Naive thymus-derived CD4-positive, alpha-beta T cell (primary cell): ENCODE measurements at regions not wholly inside any gene's neighbourhood (a gene's known extent, or its start where the extent isn't known, plus 50 kb on each side); places are given as distances from the start of the nearest gene placed in this dataset.

Experiments used
- ATAC-seq: fragments of 150-1000 bp; cut with Tn5 transposase; 2 replicates; pipeline ENCODE4 v1.10.0; 2021; ENCODE audit warnings: mild to moderate bottlenecking, moderate library complexity
- CTCF ChIA-PET: fragments of 350-600 bp; sonication (Branson Sonifier 250); formaldehyde crosslinking; loops from one replicate; lab custom pipeline; 2021; ENCODE audit warnings: antibody characterized with exemption; lab: Charles Lee
- POLR2A ChIA-PET: fragments of 350-600 bp; sonication (Branson Sonifier 250); formaldehyde crosslinking; loops from one replicate; lab custom pipeline; 2021; ENCODE audit warnings: antibody characterized with exemption, inconsistent platforms; lab: Charles Lee
- DNase-seq, 9 donors: peaks; one replicate each; pipeline versions ENCODE4 v3.0.0 to v3.0.0-alpha.2; 2020 to 2022; ENCODE audit warnings: mixed read lengths in 1 of 9
- H3K27ac ChIP-seq: one replicate; pipeline ENCODE4 v1.7.0; 2013; ENCODE audit warnings: mild to moderate bottlenecking, low read depth, low read length, moderate library complexity
- H3K27me3 ChIP-seq, 2 donors: one replicate each; pipeline ENCODE4 v1.7.0; 2013; ENCODE audit warnings: low read length in 2 of 2, mild to moderate bottlenecking in 2 of 2, moderate library complexity in 2 of 2; ENCODE audit not compliant: control insufficient read depth in 2 of 2, insufficient read depth in 2 of 2
- H3K36me3 ChIP-seq, 3 experiments: 1 replicate in 2 of 3; 2 replicates in 1 of 3; pipeline ENCODE4 v1.7.0; 2013; ENCODE audit warnings: low read length in 3 of 3, mild to moderate bottlenecking in 3 of 3, moderate library complexity in 1 of 3; ENCODE audit not compliant: insufficient read depth in 3 of 3, control insufficient read depth in 2 of 3
- H3K4me1 ChIP-seq, 2 donors: one replicate each; pipeline ENCODE4 v1.7.0; 2013; ENCODE audit warnings: low read length in 2 of 2, mild to moderate bottlenecking in 2 of 2, moderate library complexity in 1 of 2; ENCODE audit not compliant: control insufficient read depth in 2 of 2, insufficient read depth in 2 of 2
- H3K4me3 ChIP-seq: 2 replicates; pipeline ENCODE4 v1.7.0; 2013; ENCODE audit warnings: mild to moderate bottlenecking, low read length
- H3K9me3 ChIP-seq, 3 experiments: 1 replicate in 2 of 3; 2 replicates in 1 of 3; pipeline ENCODE4 v1.7.0; 2013; ENCODE audit warnings: low read length in 3 of 3; ENCODE audit not compliant: control insufficient read depth in 2 of 3
- H3K27ac Mint-ChIP-seq, 9 donors: one replicate each; pipeline ENCODE4 v1.8.0; 2020 to 2022; ENCODE audit warnings: mixed read lengths in 9 of 9, mild to moderate bottlenecking in 8 of 9, moderate library complexity in 5 of 9, inconsistent platforms in 2 of 9
- H3K27me3 Mint-ChIP-seq, 5 donors: one replicate each; pipeline ENCODE4 v1.8.0; 2021 to 2022; ENCODE audit warnings: mixed read lengths in 5 of 5, mild to moderate bottlenecking in 1 of 5
- H3K36me3 Mint-ChIP-seq, 5 donors: one replicate each; pipeline ENCODE4 v1.8.0; 2020 to 2022; ENCODE audit warnings: mixed read lengths in 5 of 5, mild to moderate bottlenecking in 3 of 5, inconsistent platforms in 1 of 5
- H3K4me1 Mint-ChIP-seq, 7 donors: one replicate each; pipeline ENCODE4 v1.8.0; 2020 to 2022; ENCODE audit warnings: mixed read lengths in 7 of 7, mild to moderate bottlenecking in 3 of 7, inconsistent platforms in 1 of 7
- H3K4me3 Mint-ChIP-seq, 10 donors: one replicate each; pipeline ENCODE4 v1.8.0; 2020 to 2022; ENCODE audit warnings: mild to moderate bottlenecking in 10 of 10, mixed read lengths in 10 of 10, moderate library complexity in 6 of 10, inconsistent platforms in 2 of 10
- H3K9me3 Mint-ChIP-seq, 11 donors: one replicate each; pipeline ENCODE4 v1.8.0; 2020 to 2022; ENCODE audit warnings: mixed read lengths in 11 of 11, mild to moderate bottlenecking in 4 of 11, inconsistent platforms in 1 of 11, moderate library complexity in 1 of 11
- intact Hi-C, 2 donors: fragments of 100-400 bp; cut with micrococcal nuclease; formaldehyde crosslinking; loops; one replicate each; pipeline ENCODE4 v1.15.1; 2023

DNA sequence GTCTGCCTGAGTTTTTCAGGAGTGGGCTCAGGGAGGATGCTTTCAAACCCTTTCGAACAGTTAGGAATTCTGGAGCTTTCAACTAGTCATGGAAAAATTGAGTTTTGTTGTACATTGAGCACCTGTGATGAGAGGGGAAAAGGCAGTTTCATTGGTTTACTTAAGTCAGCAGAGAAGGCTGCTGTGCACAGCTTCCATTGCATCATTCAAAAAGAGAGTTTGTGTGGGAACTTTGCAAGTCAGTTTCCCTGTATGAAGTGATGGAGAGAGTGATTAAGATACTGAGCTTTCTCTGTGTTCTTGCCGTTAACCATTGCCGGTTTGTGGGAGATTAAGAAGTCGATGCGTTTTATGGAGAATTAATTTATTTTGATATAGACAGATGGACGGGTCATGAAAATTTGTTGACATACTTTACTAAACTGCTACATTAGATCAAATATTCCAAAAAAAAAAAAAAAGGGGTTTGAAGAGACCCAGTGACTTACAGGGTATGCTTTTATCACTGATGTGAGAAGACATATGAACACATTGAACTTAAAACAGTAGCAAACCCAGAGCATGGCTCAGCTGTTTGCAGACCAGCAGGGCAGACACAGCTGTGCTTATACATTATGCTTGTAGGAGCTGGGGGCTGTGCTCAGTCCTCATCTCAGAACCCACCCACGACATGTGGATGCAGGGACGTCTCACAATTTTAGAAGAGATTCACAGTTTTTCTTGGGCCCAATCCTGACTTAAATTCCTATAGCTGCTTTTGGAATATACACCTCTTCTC is 234.1 kb downstream of the SOX4 start:
- peaks cover 0 to 15% (median 0%) of the 10 kb centered on the region in 5 donors for H3K27me3 Mint-ChIP-seq
- no peak overlapping the region for H3K4me3 ChIP-seq
- H3K36me3 ChIP-seq, result no peaks in the 10 kb centered on the region
- H3K4me1 ChIP-seq, result no peaks in the 10 kb centered on the region
- CTCF ChIA-PET, result no interaction called here
- H3K36me3 Mint-ChIP-seq, result no peaks in the 10 kb centered on the region
- intact Hi-C loops, result no loop called here
- H3K9me3 Mint-ChIP-seq, result peaks cover 0 to 2% (median 0%) of the 10 kb centered on the region in 11 donors
- H3K27ac Mint-ChIP-seq, result no peak overlapping the region
- no peak overlapping the region for H3K27ac ChIP-seq
- H3K4me1 Mint-ChIP-seq, result peaks cover 5 to 14% (median 10%) of the 10 kb centered on the region in 7 donors
- H3K9me3 ChIP-seq, result no peaks in the 10 kb centered on the region
- DNase-seq (no peak), ATAC-seq (no peak)
- H3K27me3 ChIP-seq, result no peaks in the 10 kb centered on the region
- POLR2A ChIA-PET, result no interaction called here
- H3K4me3 Mint-ChIP-seq, result no peak overlapping the region

GRCh38 chr6:21828704-21829103 is 235.2 kb downstream of the SOX4 start:
- no peaks in the 10 kb centered on the region for H3K36me3 ChIP-seq
- H3K27ac ChIP-seq, result no peak overlapping the region
- CTCF ChIA-PET, result no interaction called here
- no peak for ATAC-seq
- Mint-ChIP-seq H3K4me1 (peaks cover 5 to 14% (median 10%) of the 10 kb centered on the region in 7 donors), H3K36me3 (no peaks in the 10 kb centered on the region), H3K4me3 (no peak overlapping the region), H3K9me3 (peaks cover 0 to 4% (median 0%) of the 10 kb centered on the region in 11 donors), H3K27me3 (peaks cover 0 to 15% (median 0%) of the 10 kb centered on the region in 5 donors), H3K27ac (no peak overlapping the region)
- H3K9me3 ChIP-seq, result no peaks in the 10 kb centered on the region
- POLR2A ChIA-PET, result no interaction called here
- H3K4me3 ChIP-seq, result no peak overlapping the region
- DNase-seq, result no peak
- H3K4me1 ChIP-seq, result no peaks in the 10 kb centered on the region
- intact Hi-C loops, result no loop called here
- H3K27me3 ChIP-seq, result no peaks in the 10 kb centered on the region

DNA sequence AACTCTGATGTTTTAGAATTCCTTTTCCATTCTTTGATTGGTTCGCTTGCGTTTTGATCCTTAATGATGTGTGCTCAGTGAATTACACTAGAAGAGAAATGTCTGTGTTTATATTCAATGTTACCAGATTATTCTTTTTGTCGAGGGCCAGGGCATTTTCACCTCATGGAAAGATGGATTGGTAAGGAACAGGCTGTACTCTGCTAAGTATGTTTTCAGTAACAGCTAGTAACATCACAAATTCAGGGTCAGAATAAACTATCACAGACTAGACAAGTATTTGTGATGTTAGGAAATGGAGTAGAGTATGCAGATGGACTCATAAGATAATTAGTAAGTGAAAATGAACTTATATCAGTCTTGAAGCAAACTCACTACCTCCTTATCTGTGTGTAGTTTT is 235.6 kb downstream of the SOX4 start:
- Mint-ChIP-seq H3K27me3 (peaks cover 0 to 15% (median 0%) of the 10 kb centered on the region in 5 donors), H3K4me1 (peaks cover 5 to 14% (median 10%) of the 10 kb centered on the region in 7 donors), H3K27ac (no peak overlapping the region), H3K9me3 (peaks cover 0 to 4% (median 0%) of the 10 kb centered on the region in 11 donors), H3K4me3 (no peak overlapping the region), H3K36me3 (no peaks in the 10 kb centered on the region)
- H3K4me3 ChIP-seq, result no peak overlapping the region
- no peaks in the 10 kb centered on the region for H3K36me3 ChIP-seq
- no peaks in the 10 kb centered on the region for H3K4me1 ChIP-seq
- intact Hi-C loops, result no loop called here
- H3K27me3 ChIP-seq, result no peaks in the 10 kb centered on the region
- DNase-seq (no peak), ATAC-seq (no peak)
- ChIA-PET CTCF (no interaction called here), POLR2A (no interaction called here)
- no peak overlapping the region for H3K27ac ChIP-seq
- no peaks in the 10 kb centered on the region for H3K9me3 ChIP-seq

DNA sequence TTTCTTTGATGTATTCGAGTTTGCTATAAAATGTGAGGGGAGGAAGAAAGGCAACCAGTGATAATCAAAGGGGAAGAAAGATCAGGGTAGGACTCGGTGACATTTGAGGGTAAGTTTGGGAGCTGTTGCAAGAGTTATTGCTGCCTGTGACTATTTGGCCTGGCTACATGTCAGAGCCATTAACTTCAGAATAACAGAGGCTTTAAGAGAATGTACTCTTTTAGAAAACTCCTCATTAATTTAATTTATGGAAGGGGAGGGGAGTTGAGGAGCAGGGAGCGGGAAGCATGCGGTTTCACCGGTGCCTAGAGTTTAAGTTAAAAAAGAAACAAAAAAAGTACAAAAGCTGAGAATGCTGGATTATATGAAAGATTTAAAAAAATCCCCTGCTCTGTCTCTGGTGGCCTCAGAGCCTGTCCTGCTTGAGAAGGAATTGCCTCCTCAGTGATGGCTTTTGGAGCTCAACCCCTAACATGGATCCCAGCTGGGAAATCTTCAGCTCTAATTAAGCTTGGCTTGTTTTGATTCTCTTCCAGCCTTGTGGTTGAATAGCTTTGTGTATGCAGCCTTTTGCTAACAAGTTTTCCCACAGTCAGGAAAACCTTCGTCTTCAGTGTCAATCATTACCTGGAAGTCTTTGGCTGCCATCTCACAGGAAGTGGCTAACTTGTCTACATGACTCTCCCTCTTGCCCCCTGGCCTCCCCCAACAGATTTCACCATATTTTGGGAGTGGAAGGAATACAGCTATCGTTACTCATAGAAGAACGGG is 238.2 kb downstream of the SOX4 start:
- Mint-ChIP-seq H3K27me3 (peaks cover 0 to 18% (median 0%) of the 10 kb centered on the region in 5 donors), H3K4me1 (peaks cover 5 to 22% (median 10%) of the 10 kb centered on the region in 7 donors), H3K36me3 (no peaks in the 10 kb centered on the region), H3K27ac (peak overlapping the region in 4 of 9 donors; percentile 3 to 33 (median 14)), H3K4me3 (peak overlapping the region in 7 of 10 donors; percentile 3 to 54 (median 31)), H3K9me3 (peaks cover 0 to 4% (median 0%) of the 10 kb centered on the region in 11 donors)
- no peaks in the 10 kb centered on the region for H3K36me3 ChIP-seq
- DNase-seq, result peak in 1 of 9 donors; percentile 15
- ChIA-PET POLR2A (no interaction called here), CTCF (no interaction called here)
- no peak overlapping the region for H3K27ac ChIP-seq
- H3K4me1 ChIP-seq, result no peaks in the 10 kb centered on the region
- H3K9me3 ChIP-seq, result no peaks in the 10 kb centered on the region
- H3K27me3 ChIP-seq, result no peaks in the 10 kb centered on the region
- H3K4me3 ChIP-seq, result no peak overlapping the region
- ATAC-seq, result no peak
- intact Hi-C loops, result no loop called here

- Mint-ChIP-seq H3K4me3 (no peak overlapping the region), H3K9me3 (peaks cover 0 to 7% (median 0%) of the 10 kb centered on the region in 11 donors), H3K27me3 (peaks cover 0 to 9% (median 0%) of the 10 kb centered on the region in 5 donors), H3K27ac (no peak overlapping the region), H3K4me1 (peaks cover 3 to 23% (median 8%) of the 10 kb centered on the region in 7 donors), H3K36me3 (no peaks in the 10 kb centered on the region)
- H3K27me3 ChIP-seq, result no peaks in the 10 kb centered on the region
- intact Hi-C loops, result no loop called here
- DNase-seq, result no peak
- no peaks in the 10 kb centered on the region for H3K4me1 ChIP-seq
- no peaks in the 10 kb centered on the region for H3K36me3 ChIP-seq
- no peak overlapping the region for H3K4me3 ChIP-seq
- H3K27ac ChIP-seq, result no peak overlapping the region
- no peak for ATAC-seq
- ChIA-PET POLR2A (no interaction called here), CTCF (no interaction called here)
- H3K9me3 ChIP-seq, result no peaks in the 10 kb centered on the region
Measured at GRCh38 chr6:21836277-21836676, 242.7 kb downstream of the SOX4 start.

DNA sequence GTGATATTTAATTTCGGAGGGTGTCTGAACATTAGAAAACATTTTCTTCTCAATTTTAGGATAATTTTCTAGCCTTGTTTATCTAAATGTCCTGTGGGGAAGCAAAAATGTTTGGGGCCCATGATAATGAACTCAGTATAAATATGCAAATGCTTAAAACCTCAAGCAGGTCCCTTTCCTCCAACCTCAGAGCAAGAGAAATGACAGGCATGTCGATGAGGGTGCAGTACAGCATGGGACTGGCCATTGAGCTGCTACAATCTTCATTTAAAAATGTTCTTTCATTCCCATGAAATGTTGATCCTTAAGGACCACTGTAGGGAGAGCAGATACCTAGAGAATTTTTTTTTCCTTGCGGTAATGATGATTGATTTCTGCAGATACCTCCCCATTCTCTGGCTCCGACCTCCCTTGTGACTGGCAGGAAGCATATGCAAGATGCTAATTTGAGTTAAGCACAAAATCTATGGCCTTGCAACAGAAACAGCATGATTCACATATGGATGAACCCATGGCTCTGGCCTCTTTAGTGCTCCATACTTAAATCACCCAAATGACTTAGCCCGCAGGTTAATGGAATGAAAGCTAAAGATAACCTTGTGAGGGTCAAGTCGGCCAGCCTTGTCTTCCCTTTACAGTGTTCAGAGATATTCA is 243.3 kb downstream of the SOX4 start:
- ATAC-seq (no peak), DNase-seq (no peak)
- H3K4me1 ChIP-seq, result no peaks in the 10 kb centered on the region
- peak overlapping the region in 1 of 10 donors; percentile 43 for H3K4me3 Mint-ChIP-seq
- H3K4me3 ChIP-seq, result no peak overlapping the region
- H3K9me3 Mint-ChIP-seq, result peaks cover 0 to 7% (median 0%) of the 10 kb centered on the region in 11 donors
- no peak overlapping the region for H3K27ac Mint-ChIP-seq
- no peaks in the 10 kb centered on the region for H3K27me3 ChIP-seq
- CTCF ChIA-PET, result no interaction called here
- no peaks in the 10 kb centered on the region for H3K9me3 ChIP-seq
- intact Hi-C loops, result no loop called here
- POLR2A ChIA-PET, result no interaction called here
- H3K36me3 Mint-ChIP-seq, result no peaks in the 10 kb centered on the region
- H3K27ac ChIP-seq, result no peak overlapping the region
- no peaks in the 10 kb centered on the region for H3K36me3 ChIP-seq
- H3K27me3 Mint-ChIP-seq, result peaks cover 0 to 8% (median 0%) of the 10 kb centered on the region in 5 donors
- peaks cover 0 to 18% (median 5%) of the 10 kb centered on the region in 7 donors for H3K4me1 Mint-ChIP-seq
